ENCODE measurements at regions not wholly inside any gene's neighbourhood (a gene's known extent, or its start where the extent isn't known, plus 50 kb on each side); places are given as distances from the start of the nearest gene placed in this dataset.

GRCh38 chr6:121579478-121579877 is 144.0 kb downstream of the GJA1 start:
- Histone ChIP-seq H3K9me3 (ENCODE audit: low read length) (no peaks in the 10 kb centered on the region), H2AFZ (ENCODE audit: low read length) (no peak overlapping the region), H3K27me3 (ENCODE audit: low read length) (no peaks in the 10 kb centered on the region), H4K20me1 (ENCODE audit: low read length) (no peaks in the 10 kb centered on the region), H3K4me3 (ENCODE audit: low read length) (no peak overlapping the region), H3F3A (ENCODE audit: low read length, unreplicated experiment) (no peaks in the 10 kb centered on the region), H3K27ac (ENCODE audit: low read length) (no peak overlapping the region), H3K79me2 (ENCODE audit: low read length) (no peaks in the 10 kb centered on the region), H3K9ac (ENCODE audit: low read length) (no peak overlapping the region), H3K4me2 (ENCODE audit: low read length) (no peak overlapping the region), H3K36me3 (ENCODE audit: low read depth, low read length) (no peaks in the 10 kb centered on the region), H3K4me1 (ENCODE audit: insufficient read depth, low read length) (no peaks in the 10 kb centered on the region), H3K9me2 (replicated peaks; ENCODE audit: low read length) (no peaks in the 10 kb centered on the region)
- ChIA-PET POLR2A (ENCODE audit: unreplicated experiment) (no interaction called here), CTCF (no interaction called here)
- intact Hi-C loops (cut with micrococcal nuclease), result no loop called here
- DNase-seq, result no peak
- BruUV-seq (replicated peaks), result no TSS peak
- no peak for ATAC-seq
- TF ChIP-seq CTCF (conservative IDR thresholded peaks at IDR 0.05; ENCODE audit: low read depth, low read length) (no peak), EZH2phosphoT487 (IDR thresholded peaks at IDR 0.05; ENCODE audit: borderline replicate concordance, low read length) (no peak)

- ChIA-PET POLR2A (ENCODE audit: unreplicated experiment) (no interaction called here), CTCF (no interaction called here)
- Histone ChIP-seq H3K27ac (ENCODE audit: low read length) (no peak overlapping the region), H2AFZ (ENCODE audit: low read length) (no peak overlapping the region), H3K4me3 (ENCODE audit: low read length) (no peak overlapping the region), H3K9me2 (replicated peaks; ENCODE audit: low read length) (no peaks in the 10 kb centered on the region), H3K9me3 (ENCODE audit: low read length) (no peaks in the 10 kb centered on the region), H3K4me1 (ENCODE audit: insufficient read depth, low read length) (no peaks in the 10 kb centered on the region), H3K27me3 (ENCODE audit: low read length) (no peaks in the 10 kb centered on the region), H3K36me3 (ENCODE audit: low read depth, low read length) (no peaks in the 10 kb centered on the region), H3F3A (ENCODE audit: low read length, unreplicated experiment) (no peaks in the 10 kb centered on the region), H3K79me2 (ENCODE audit: low read length) (no peaks in the 10 kb centered on the region), H3K4me2 (ENCODE audit: low read length) (no peak overlapping the region), H3K9ac (ENCODE audit: low read length) (no peak overlapping the region), H4K20me1 (ENCODE audit: low read length) (no peaks in the 10 kb centered on the region)
- no peak for TF ChIP-seq EZH2phosphoT487 (IDR thresholded peaks at IDR 0.05; ENCODE audit: borderline replicate concordance, low read length)
- no peak for TF ChIP-seq EZH2 (IDR thresholded peaks at IDR 0.05; ENCODE audit: low read length, unreplicated experiment)
- TF ChIP-seq CTCF (conservative IDR thresholded peaks at IDR 0.05; ENCODE audit: low read depth, low read length), result no peak
- ATAC-seq, result no peak
- DNase-seq, result no peak
- no TSS peak for BruUV-seq (replicated peaks)
- intact Hi-C loops (cut with micrococcal nuclease), result no loop called here
Observed at GRCh38 chr6:121581327-121581726, 145.9 kb downstream of the GJA1 start.

GRCh38 chr6:121582262-121582661 is 146.8 kb downstream of the GJA1 start:
- H4K20me1 ChIP-seq (ENCODE audit: low read length), result no peaks in the 10 kb centered on the region
- no peaks in the 10 kb centered on the region for H3K9me3 ChIP-seq (ENCODE audit: low read length)
- ATAC-seq (no peak), DNase-seq (no peak)
- intact Hi-C loops (cut with micrococcal nuclease), result no loop called here
- no peak for TF ChIP-seq CTCF (conservative IDR thresholded peaks at IDR 0.05; ENCODE audit: low read depth, low read length)
- TF ChIP-seq EZH2 (IDR thresholded peaks at IDR 0.05; ENCODE audit: low read length, unreplicated experiment), result no peak
- TF ChIP-seq EZH2phosphoT487 (IDR thresholded peaks at IDR 0.05; ENCODE audit: borderline replicate concordance, low read length), result no peak
- BruUV-seq (replicated peaks), result no TSS peak
- no peak overlapping the region for H2AFZ ChIP-seq (ENCODE audit: low read length)
- no peaks in the 10 kb centered on the region for H3K4me1 ChIP-seq (ENCODE audit: insufficient read depth, low read length)
- H3K36me3 ChIP-seq (ENCODE audit: low read depth, low read length), result no peaks in the 10 kb centered on the region
- H3K27ac ChIP-seq (ENCODE audit: low read length), result no peak overlapping the region
- H3K9ac ChIP-seq (ENCODE audit: low read length), result no peak overlapping the region
- H3K9me2 ChIP-seq (replicated peaks; ENCODE audit: low read length), result no peaks in the 10 kb centered on the region
- H3F3A ChIP-seq (ENCODE audit: low read length, unreplicated experiment), result no peaks in the 10 kb centered on the region
- no peaks in the 10 kb centered on the region for H3K79me2 ChIP-seq (ENCODE audit: low read length)
- H3K27me3 ChIP-seq (ENCODE audit: low read length), result no peaks in the 10 kb centered on the region
- CTCF ChIA-PET, result no interaction called here
- no peak overlapping the region for H3K4me3 ChIP-seq (ENCODE audit: low read length)
- POLR2A ChIA-PET (ENCODE audit: unreplicated experiment), result no interaction called here
- H3K4me2 ChIP-seq (ENCODE audit: low read length), result no peak overlapping the region

All from PC-3 (cell line).